Endothelial cell of umbilical vein (primary cell): ENCODE measurements at regions not wholly inside any gene's neighbourhood (a gene's known extent, or its start where the extent isn't known, plus 50 kb on each side); places are given as distances from the start of the nearest gene placed in this dataset.

Source experiments
- BruUV-seq: library from RNA; stranded (reverse); fragments of 400-500 nt; replicated peaks from 2 replicates; lab custom pipeline; 2021; lab: Mats Ljungman, UMichigan
- CTCF ChIA-PET: fragments of 300-600, 350-600 bp; sonication (Branson Sonifier 250); formaldehyde crosslinking; loops from one replicate; lab custom pipeline; 2021; ENCODE audit warnings: antibody characterized with exemption, inconsistent platforms; lab: Charles Lee
- POLR2A ChIA-PET: fragments of 300-600, 350-600 bp; sonication (Branson Sonifier 250); formaldehyde crosslinking; loops from one replicate; lab custom pipeline; 2021; ENCODE audit warnings: antibody characterized with exemption, inconsistent platforms; lab: Charles Lee
- DNase-seq: peaks from one replicate; pipeline ENCODE4 v3.0.0-alpha.2; 2011; ENCODE audit warnings: low read depth, low spot score
- FAIRE-seq: peaks from 2 replicates; lab custom pipeline; 2011; peaks lifted over from hg19 to GRCh38; lab: Jason Lieb, UNC
- H2AFZ ChIP-seq: 2 replicates; pipeline ENCODE4 v1.6.0; 2012; ENCODE audit warnings: low read depth, low read length, control low read depth, inconsistent platforms
- H3K27ac ChIP-seq: 2 replicates; pipeline ENCODE4 v1.5.1; 2011; ENCODE audit warnings: low read depth, mild to moderate bottlenecking, control low read depth, low read length, moderate library complexity; ENCODE audit not compliant: insufficient read depth
- H3K27me3 ChIP-seq, 2 experiments: 2 replicates each; pipeline versions ENCODE4 v1.6.0 to v1.6.1; 2011; ENCODE audit warnings: low read length in 2 of 2, mixed read lengths in 1 of 2; ENCODE audit not compliant: control insufficient read depth in 2 of 2, insufficient read depth in 2 of 2
- H3K36me3 ChIP-seq, 2 experiments: 2 replicates in 1 of 2; 3 replicates in 1 of 2; pipeline ENCODE4 v1.5.1; 2011; ENCODE audit warnings: low read length in 2 of 2, mild to moderate bottlenecking in 1 of 2, moderate library complexity in 1 of 2; ENCODE audit not compliant: control insufficient read depth in 2 of 2, insufficient read depth in 2 of 2; ENCODE audit errors: extremely low read depth in 1 of 2
- H3K4me1 ChIP-seq: 3 replicates; pipeline ENCODE4 v1.5.1; 2011; ENCODE audit warnings: mild to moderate bottlenecking, low read length; ENCODE audit not compliant: control insufficient read depth, insufficient read depth; ENCODE audit errors: extremely low read depth
- H3K4me2 ChIP-seq: 2 replicates; pipeline ENCODE4 v1.6.1; 2011; ENCODE audit warnings: low read length, control low read depth, mixed read lengths; ENCODE audit not compliant: insufficient read depth
- H3K4me3 ChIP-seq, 3 experiments: fragments of 200-600 bp in 1 of 3; sonication (generic), shearing (Covaris generic) in 1 of 3; replicated peaks in 1 of 3; 2 replicates each; pipeline ENCODE4 v1.5.1; 2011 to 2016; ENCODE audit warnings: control low read depth in 3 of 3, low read length in 3 of 3, mild to moderate bottlenecking in 2 of 3, inconsistent platforms in 1 of 3, low read depth in 1 of 3, moderate library complexity in 1 of 3; ENCODE audit not compliant: insufficient read depth in 1 of 3
- H3K79me2 ChIP-seq: 2 replicates; pipeline ENCODE4 v1.6.0; 2012; ENCODE audit warnings: low read length, inconsistent platforms; ENCODE audit not compliant: control insufficient read depth, insufficient read depth
- H3K9ac ChIP-seq: replicated peaks from 2 replicates; pipeline ENCODE3; 2011; ENCODE audit warnings: low read length, control low read depth; ENCODE audit not compliant: insufficient read depth; ENCODE audit errors: extremely low read depth
- H3K9me1 ChIP-seq: replicated peaks from 3 replicates; pipeline ENCODE4 v1.6.0; 2011; ENCODE audit warnings: mild to moderate bottlenecking, low read length; ENCODE audit not compliant: control insufficient read depth, insufficient read depth; ENCODE audit errors: extremely low read depth
- H3K9me3 ChIP-seq: replicated peaks from 2 replicates; pipeline ENCODE4 v1.5.1; 2012; ENCODE audit warnings: low read length, inconsistent platforms; ENCODE audit not compliant: control insufficient read depth, insufficient read depth
- H4K20me1 ChIP-seq: replicated peaks from 2 replicates; pipeline ENCODE3; 2011; ENCODE audit warnings: mild to moderate bottlenecking, low read length; ENCODE audit not compliant: control insufficient read depth, insufficient read depth; ENCODE audit errors: extremely low read depth
- CTCF ChIP-seq, 2 donors: IDR thresholded peaks; 1 replicate in 1 of 2; 2 replicates in 1 of 2; pipeline ENCODE4 v1.5.1; 2011; ENCODE audit warnings: low read length in 2 of 2, mild to moderate bottlenecking in 2 of 2, moderate library complexity in 2 of 2, control low read depth in 1 of 2, inconsistent platforms in 1 of 2, low read depth in 1 of 2; ENCODE audit not compliant: insufficient read depth in 1 of 2; ENCODE audit errors: extremely low read depth in 1 of 2
- EZH2 ChIP-seq: IDR thresholded peaks from 2 replicates; pipeline ENCODE4 v1.6.1; 2012; ENCODE audit warnings: borderline replicate concordance, low read depth, mild to moderate bottlenecking, moderate library complexity, low read length, inconsistent platforms; ENCODE audit not compliant: severe bottlenecking
- FOS ChIP-seq: IDR thresholded peaks from 2 replicates; pipeline ENCODE4 v1.6.1; 2011; ENCODE audit warnings: mild to moderate bottlenecking, low read length, moderate library complexity, borderline replicate concordance; ENCODE audit not compliant: insufficient read depth
- GATA2 ChIP-seq: IDR thresholded peaks from 2 replicates; pipeline ENCODE4 v1.7.0; 2011; ENCODE audit warnings: low read depth, mild to moderate bottlenecking, moderate library complexity, mixed read lengths, low read length; ENCODE audit not compliant: insufficient read length, insufficient read depth
- JUN ChIP-seq: IDR thresholded peaks from 2 replicates; pipeline ENCODE4 v1.6.1; 2011; ENCODE audit warnings: borderline replicate concordance, low read depth; ENCODE audit not compliant: insufficient read length, insufficient read depth
- MAX ChIP-seq: IDR thresholded peaks from 2 replicates; pipeline ENCODE4 v1.6.1; 2011; ENCODE audit not compliant: insufficient read depth, insufficient read length
- MYC ChIP-seq: IDR thresholded peaks from one replicate; pipeline ENCODE4 v1.6.1; 2011; ENCODE audit warnings: mild to moderate bottlenecking, low read depth, low read length
- POLR2A ChIP-seq: IDR thresholded peaks from 2 replicates; pipeline ENCODE4 v1.6.1; 2012; ENCODE audit warnings: low read depth, mild to moderate bottlenecking, control low read depth, low read length
- POLR2AphosphoS5 ChIP-seq: IDR thresholded peaks from 2 replicates; pipeline ENCODE4 v1.6.1; 2012; ENCODE audit warnings: low read depth, mild to moderate bottlenecking, control low read depth, low read length, moderate library complexity; ENCODE audit not compliant: insufficient read depth
- dilution Hi-C: fragments of 300-500 bp; cut with MboI; formaldehyde crosslinking; loops from one replicate; pipeline ENCODE4 v1.15.0; 2019; ENCODE audit warnings: low sequenced_read_pairs; ENCODE audit not compliant: extremely low pct_ligation_motif_present
- intact Hi-C: fragments of 100-400 bp; cut with micrococcal nuclease; formaldehyde crosslinking; loops from one replicate; pipeline ENCODE4 v1.10.0; 2022

- no peak overlapping the region for H3K4me3 ChIP-seq
- H3K9me3 ChIP-seq = no peaks in the 10 kb centered on the region
- H3K27me3 ChIP-seq = no peaks in the 10 kb centered on the region
- H3K4me1 ChIP-seq = no peaks in the 10 kb centered on the region
- H3K79me2 ChIP-seq = peaks cover 17% of the 10 kb centered on the region
- intact Hi-C loops = loop anchor here (10.0 kb wide), 2 partner anchors 262 to 462 kb away; no protein-coding TSS in a partner anchor
- no peak overlapping the region for H3K9ac ChIP-seq
- no peak for DNase-seq
- TF ChIP-seq MYC = no peak
- TF ChIP-seq EZH2 = no peak
- no peak for TF ChIP-seq JUN
- TF ChIP-seq POLR2AphosphoS5 = no peak
- TF ChIP-seq FOS = no peak
- no peak for TF ChIP-seq GATA2
- TF ChIP-seq MAX = no peak
- TF ChIP-seq CTCF (IDR thresholded peaks at IDR 0.05; ENCODE audit: extremely low read depth in 1 of 2, insufficient read depth in 1 of 2, low read depth in 1 of 2, low read length in 2 of 2) = no peak
- no peak for TF ChIP-seq POLR2A
- H4K20me1 ChIP-seq = no peaks in the 10 kb centered on the region
- H3K27ac ChIP-seq = no peak overlapping the region
- H3K9me1 ChIP-seq = no peaks in the 10 kb centered on the region
- dilution Hi-C loops = no loop called here
- no peak overlapping the region for H3K4me2 ChIP-seq
- no TSS peak for BruUV-seq
- peaks cover 8 to 17% of the 10 kb centered on the region in 2 experiments for H3K36me3 ChIP-seq
- FAIRE-seq = no peak
- CTCF ChIA-PET = no interaction called here
- POLR2A ChIA-PET = no interaction called here
- no peak overlapping the region for H2AFZ ChIP-seq
Measured at GRCh38 chr7:67306331-67306730, 309.7 kb downstream of the TYW1 start.
